Stimulated activated CD4-positive, alpha-beta T cell treated with anti-CD3 and anti-CD28 coated beads, Interleukin-4, amount 100 ng/mL, for 1 hour (primary cell): ENCODE measurements at regions not wholly inside any gene's neighbourhood (a gene's known extent, or its start where the extent isn't known, plus 50 kb on each side); places are given as distances from the start of the nearest gene placed in this dataset.
"Not testable (repeated sequence)": the region's sequence is repeated elsewhere in the genome, so short reads cannot be mapped to it uniquely, and the experiment has no call there.

ENCODE experiments used
- DNase-seq: peaks from one replicate; pipeline ENCODE4 v3.0.0-alpha.2; 2020

- DNase-seq, result no peak
Measured at GRCh38 chr13:111629016-111629415, 308.6 kb downstream of the TEX29 start.

- no peak for DNase-seq
Measured at GRCh38 chr13:111629457-111629856, 309.0 kb downstream of the TEX29 start.

GRCh38 chr13:111629926-111630325 lies 309.5 kb downstream of the TEX29 start:
- no peak for DNase-seq

GRCh38 chr13:111630406-111630805 lies 310.0 kb downstream of the TEX29 start:
- no peak for DNase-seq

- not testable (repeated sequence) for DNase-seq
Measured at GRCh38 chr13:111631271-111631670, 310.8 kb downstream of the TEX29 start.

GRCh38 chr13:111632906-111633305 lies 312.5 kb downstream of the TEX29 start:
- no peak for DNase-seq

- no peak for DNase-seq
Measured at GRCh38 chr13:111633401-111633800, 313.0 kb downstream of the TEX29 start.

GRCh38 chr13:111634410-111634809 lies 314.0 kb downstream of the TEX29 start:
- DNase-seq, result no peak

GRCh38 chr13:111636271-111636670 lies 315.8 kb downstream of the TEX29 start:
- no peak for DNase-seq

- DNase-seq, result no peak
Measured at GRCh38 chr13:111636804-111637203, 316.4 kb downstream of the TEX29 start.

GRCh38 chr13:111637365-111637764 lies 316.9 kb downstream of the TEX29 start:
- no peak for DNase-seq

- DNase-seq, result no peak
Measured at GRCh38 chr13:111638233-111638632, 317.8 kb downstream of the TEX29 start.

- DNase-seq, result no peak
Measured at GRCh38 chr13:111639196-111639705, 318.8 kb downstream of the TEX29 start.

- DNase-seq, result no peak
Measured at GRCh38 chr13:111640006-111640405, 319.6 kb downstream of the TEX29 start.

GRCh38 chr13:111640476-111640875 lies 320.0 kb downstream of the TEX29 start:
- no peak for DNase-seq

GRCh38 chr13:111642156-111642767 lies 321.8 kb downstream of the TEX29 start:
- no peak for DNase-seq

- no peak for DNase-seq
Measured at GRCh38 chr13:111644750-111645149, 324.3 kb downstream of the TEX29 start.

GRCh38 chr13:111645198-111645597 lies 324.8 kb downstream of the TEX29 start:
- DNase-seq, result no peak

GRCh38 chr13:111645598-111646455 lies 325.4 kb downstream of the TEX29 start:
- no peak for DNase-seq

- no peak for DNase-seq
Measured at GRCh38 chr13:111646456-111646855, 326.0 kb downstream of the TEX29 start.

GRCh38 chr13:111648885-111649284 lies 328.4 kb downstream of the TEX29 start:
- no peak for DNase-seq

- DNase-seq, result no peak
Measured at GRCh38 chr13:111650626-111651025, 330.2 kb downstream of the TEX29 start.

GRCh38 chr13:111652676-111653075 lies 332.2 kb downstream of the TEX29 start:
- no peak for DNase-seq

- DNase-seq, result no peak
Measured at GRCh38 chr13:111654531-111654930, 334.1 kb downstream of the TEX29 start.
